Mesendoderm (in vitro differentiated cells): ENCODE measurements at regions not wholly inside any gene's neighbourhood (a gene's known extent, or its start where the extent isn't known, plus 50 kb on each side); places are given as distances from the start of the nearest gene placed in this dataset.

Source experiments
- DNase-seq: peaks from one replicate; pipeline ENCODE4 v3.0.0; 2013
- H2AK5ac ChIP-seq: 2 replicates; pipeline ENCODE4 v1.6.1; 2013; ENCODE audit warnings: low read length, inconsistent platforms
- H2BK120ac ChIP-seq: 2 replicates; pipeline ENCODE4 v1.6.1; 2013; ENCODE audit warnings: low read depth, mild to moderate bottlenecking, low read length, moderate library complexity, mixed read lengths
- H2BK15ac ChIP-seq: replicated peaks from 2 replicates; pipeline ENCODE4 v1.6.1; 2013; ENCODE audit warnings: low read depth, mild to moderate bottlenecking, moderate library complexity
- H2BK5ac ChIP-seq: 2 replicates; pipeline ENCODE4 v1.6.1; 2013; ENCODE audit warnings: low read length, inconsistent platforms
- H3K18ac ChIP-seq: 2 replicates; pipeline ENCODE4 v1.6.1; 2013; ENCODE audit warnings: mild to moderate bottlenecking, low read length, mixed read lengths
- H3K23ac ChIP-seq: one replicate; pipeline ENCODE4 v1.6.1; 2013; ENCODE audit warnings: low read length
- H3K27ac ChIP-seq: 2 replicates; pipeline ENCODE4 v1.5.1; 2013; ENCODE audit warnings: low read depth, mild to moderate bottlenecking, inconsistent platforms, low read length, moderate library complexity
- H3K27me3 ChIP-seq: 2 replicates; pipeline ENCODE4 v1.6.1; 2013; ENCODE audit warnings: low read length, control low read depth, mild to moderate bottlenecking, inconsistent platforms; ENCODE audit not compliant: insufficient read depth, poor library complexity
- H3K36me3 ChIP-seq: 2 replicates; pipeline ENCODE4 v1.6.1; 2013; ENCODE audit warnings: low read length, inconsistent platforms; ENCODE audit not compliant: control insufficient read depth, insufficient read depth
- H3K4ac ChIP-seq: one replicate; pipeline ENCODE4 v1.6.1; 2013; ENCODE audit warnings: low read depth, mild to moderate bottlenecking, low read length, moderate library complexity
- H3K4me1 ChIP-seq: 2 replicates; pipeline ENCODE4 v1.6.1; 2013; ENCODE audit warnings: low read depth, low read length, inconsistent platforms; ENCODE audit not compliant: control insufficient read depth
- H3K4me2 ChIP-seq: 2 replicates; pipeline ENCODE4 v1.6.1; 2013; ENCODE audit warnings: low read length
- H3K4me3 ChIP-seq: 2 replicates; pipeline ENCODE4 v1.5.1; 2013; ENCODE audit warnings: mild to moderate bottlenecking, low read length
- H3K56ac ChIP-seq: one replicate; pipeline ENCODE4 v1.6.1; 2013; ENCODE audit warnings: low read length
- H3K79me1 ChIP-seq: 2 replicates; pipeline ENCODE4 v1.6.1; 2013; ENCODE audit warnings: low read length, inconsistent platforms
- H3K79me2 ChIP-seq: 2 replicates; pipeline ENCODE4 v1.6.1; 2013; ENCODE audit warnings: mild to moderate bottlenecking, low read length; ENCODE audit not compliant: control insufficient read depth, insufficient read depth
- H3K9ac ChIP-seq: 2 replicates; pipeline ENCODE4 v1.6.1; 2013; ENCODE audit warnings: low read length, inconsistent platforms
- H4K5ac ChIP-seq: one replicate; pipeline ENCODE4 v1.6.1; 2013; ENCODE audit warnings: low read length
- H4K8ac ChIP-seq: one replicate; pipeline ENCODE4 v1.6.1; 2013; ENCODE audit warnings: low read depth, mild to moderate bottlenecking, control low read depth, low read length, moderate library complexity
- WGBS: extraction: QIAGEN DNeasy Blood & Tissue Kit; methylation state at CpG from one replicate; pipeline ENCODE4 v1.1.7; 2013; ENCODE audit warnings: low lambda C conversion rate, missing lambda C conversion rate; ENCODE audit not compliant: insufficient coverage; ENCODE audit errors: extremely low coverage; 5-methylcytosine and 5-hydroxymethylcytosine counted together

GRCh38 chr11:23555085-23555484, 694.8 kb upstream of the CCDC179 start:
- Histone ChIP-seq H3K18ac (no peak overlapping the region), H3K36me3 (no peaks in the 10 kb centered on the region), H4K5ac (no peak overlapping the region), H3K4me2 (no peak overlapping the region), H3K9ac (no peak overlapping the region), H4K8ac (no peak overlapping the region), H3K4me3 (no peak overlapping the region), H3K79me2 (no peaks in the 10 kb centered on the region), H3K4ac (no peak overlapping the region), H3K79me1 (no peaks in the 10 kb centered on the region), H3K27me3 (no peaks in the 10 kb centered on the region), H2BK5ac (no peak overlapping the region), H3K4me1 (no peaks in the 10 kb centered on the region), H3K27ac (no peak overlapping the region), H3K23ac (no peak overlapping the region), H2BK15ac (no peak overlapping the region), H2AK5ac (no peak overlapping the region), H2BK120ac (no peak overlapping the region), H3K56ac (no peak overlapping the region)
- WGBS = no CpG with 5 or more reads among the region's 1 CpG
- DNase-seq = no peak

GRCh38 chr11:23556163-23556750, 696.0 kb upstream of the CCDC179 start:
- no peak overlapping the region for H3K23ac ChIP-seq
- H3K56ac ChIP-seq = no peak overlapping the region
- DNase-seq = peak; percentile 73
- no peaks in the 10 kb centered on the region for H3K4me1 ChIP-seq
- no peaks in the 10 kb centered on the region for H3K36me3 ChIP-seq
- no peaks in the 10 kb centered on the region for H3K79me1 ChIP-seq
- H3K4ac ChIP-seq = no peak overlapping the region
- no peak overlapping the region for H3K9ac ChIP-seq
- H3K79me2 ChIP-seq = no peaks in the 10 kb centered on the region
- no peaks in the 10 kb centered on the region for H3K27me3 ChIP-seq
- no peak overlapping the region for H2BK15ac ChIP-seq
- no peak overlapping the region for H3K4me3 ChIP-seq
- H2BK5ac ChIP-seq = no peak overlapping the region
- no peak overlapping the region for H2AK5ac ChIP-seq
- H3K27ac ChIP-seq = peak overlapping the region; percentile 4
- H4K8ac ChIP-seq = no peak overlapping the region
- no CpG with 5 or more reads among the region's 2 CpGs for WGBS
- H3K18ac ChIP-seq = peak overlapping the region; percentile 77
- no peak overlapping the region for H3K4me2 ChIP-seq
- no peak overlapping the region for H4K5ac ChIP-seq
- H2BK120ac ChIP-seq = no peak overlapping the region

- Histone ChIP-seq H3K27me3 (no peaks in the 10 kb centered on the region), H3K27ac (no peak overlapping the region), H3K4me2 (no peak overlapping the region), H2AK5ac (no peak overlapping the region), H3K56ac (no peak overlapping the region), H4K5ac (no peak overlapping the region), H3K36me3 (no peaks in the 10 kb centered on the region), H2BK15ac (no peak overlapping the region), H3K4me3 (no peak overlapping the region), H3K79me1 (no peaks in the 10 kb centered on the region), H3K4ac (no peak overlapping the region), H3K23ac (no peak overlapping the region), H3K9ac (no peak overlapping the region), H2BK120ac (no peak overlapping the region), H3K18ac (no peak overlapping the region), H3K79me2 (no peaks in the 10 kb centered on the region), H3K4me1 (peaks cover 2% of the 10 kb centered on the region), H4K8ac (no peak overlapping the region), H2BK5ac (no peak overlapping the region)
- DNase-seq = no peak
These were observed 703.3 kb upstream of the CCDC179 start for GRCh38 chr11:23563591-23563990.

- no peak overlapping the region for H4K5ac ChIP-seq
- H3K4ac ChIP-seq = no peak overlapping the region
- H3K27ac ChIP-seq = no peak overlapping the region
- WGBS = no CpG with 5 or more reads among the region's 2 CpGs
- no peak overlapping the region for H2BK120ac ChIP-seq
- H3K4me3 ChIP-seq = no peak overlapping the region
- H3K56ac ChIP-seq = no peak overlapping the region
- no peak overlapping the region for H2BK5ac ChIP-seq
- H3K79me2 ChIP-seq = no peaks in the 10 kb centered on the region
- no peak overlapping the region for H3K4me2 ChIP-seq
- H3K18ac ChIP-seq = no peak overlapping the region
- H3K23ac ChIP-seq = no peak overlapping the region
- no peaks in the 10 kb centered on the region for H3K79me1 ChIP-seq
- no peak overlapping the region for H2BK15ac ChIP-seq
- no peaks in the 10 kb centered on the region for H3K27me3 ChIP-seq
- peaks cover 2% of the 10 kb centered on the region for H3K4me1 ChIP-seq
- H3K9ac ChIP-seq = no peak overlapping the region
- no peaks in the 10 kb centered on the region for H3K36me3 ChIP-seq
- peak; percentile 10 for DNase-seq
- no peak overlapping the region for H4K8ac ChIP-seq
- no peak overlapping the region for H2AK5ac ChIP-seq
These were observed 704.1 kb upstream of the CCDC179 start for GRCh38 chr11:23564370-23564769.

GRCh38 chr11:23569134-23569533, 708.9 kb upstream of the CCDC179 start:
- H3K9ac ChIP-seq = no peak overlapping the region
- no peak overlapping the region for H2AK5ac ChIP-seq
- no peak overlapping the region for H2BK120ac ChIP-seq
- H3K4me1 ChIP-seq = peaks cover 2% of the 10 kb centered on the region
- no peak overlapping the region for H3K18ac ChIP-seq
- no peak for DNase-seq
- no peak overlapping the region for H4K5ac ChIP-seq
- H3K4me2 ChIP-seq = no peak overlapping the region
- no peak overlapping the region for H2BK5ac ChIP-seq
- H3K79me1 ChIP-seq = no peaks in the 10 kb centered on the region
- H3K23ac ChIP-seq = no peak overlapping the region
- no peak overlapping the region for H2BK15ac ChIP-seq
- no peak overlapping the region for H3K4ac ChIP-seq
- H4K8ac ChIP-seq = no peak overlapping the region
- no peak overlapping the region for H3K56ac ChIP-seq
- H3K79me2 ChIP-seq = no peaks in the 10 kb centered on the region
- no peaks in the 10 kb centered on the region for H3K36me3 ChIP-seq
- no peak overlapping the region for H3K4me3 ChIP-seq
- no CpG with 5 or more reads among the region's 1 CpG for WGBS
- no peaks in the 10 kb centered on the region for H3K27me3 ChIP-seq
- H3K27ac ChIP-seq = no peak overlapping the region

- no peak for DNase-seq
- H4K5ac ChIP-seq = no peak overlapping the region
These were observed 709.3 kb upstream of the CCDC179 start for GRCh38 chr11:23569547-23569946.

More at GRCh38 chr11:23569547-23569946, 709.3 kb upstream of the CCDC179 start:
- H3K27me3 ChIP-seq = no peaks in the 10 kb centered on the region
- H2BK120ac ChIP-seq = no peak overlapping the region
- no peak overlapping the region for H3K4me2 ChIP-seq
- H3K9ac ChIP-seq = no peak overlapping the region
- no peak overlapping the region for H3K56ac ChIP-seq
- H3K79me2 ChIP-seq = no peaks in the 10 kb centered on the region
- no peak overlapping the region for H3K27ac ChIP-seq
- H4K8ac ChIP-seq = no peak overlapping the region
- no CpG with 5 or more reads among the region's 3 CpGs for WGBS
- no peak overlapping the region for H2BK15ac ChIP-seq
- H3K4me3 ChIP-seq = no peak overlapping the region
- H2AK5ac ChIP-seq = no peak overlapping the region
- H3K23ac ChIP-seq = no peak overlapping the region
- H2BK5ac ChIP-seq = no peak overlapping the region
- no peaks in the 10 kb centered on the region for H3K4me1 ChIP-seq
- no peaks in the 10 kb centered on the region for H3K79me1 ChIP-seq
- H3K36me3 ChIP-seq = no peaks in the 10 kb centered on the region
- H3K4ac ChIP-seq = no peak overlapping the region
- no peak overlapping the region for H3K18ac ChIP-seq
